ENCODE measurements at regions not wholly inside any gene's neighbourhood (a gene's known extent, or its start where the extent isn't known, plus 50 kb on each side); places are given as distances from the start of the nearest gene placed in this dataset.

DNA sequence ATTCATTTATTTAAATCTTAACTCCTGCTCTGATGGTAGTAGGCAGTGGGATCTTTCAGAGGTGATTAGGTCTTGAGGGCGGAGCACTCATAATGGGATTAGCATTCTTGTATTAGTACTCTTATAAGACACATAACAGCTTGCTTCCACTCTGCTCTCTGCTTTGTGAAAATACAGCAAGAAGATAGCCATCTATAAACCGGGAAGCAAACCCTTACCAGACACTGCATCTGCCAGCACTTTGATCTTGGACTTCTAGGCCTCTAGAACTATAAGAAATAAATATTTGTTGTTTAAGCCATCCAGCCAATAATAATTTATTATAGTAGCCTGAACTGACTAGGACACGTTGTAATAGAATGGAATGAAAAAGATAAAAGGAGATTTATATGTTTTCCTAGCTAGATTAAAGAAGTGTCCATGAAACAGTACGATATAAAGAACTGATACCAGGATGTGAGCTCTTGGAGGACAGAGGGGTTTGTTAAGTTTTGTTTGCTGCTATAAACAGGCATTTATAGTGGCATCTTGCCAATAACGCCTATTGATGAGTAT is 869.9 kb downstream of the MRPL39 start:
- no peak for DNase-seq (ENCODE audit: low read depth, low spot score)

DNA sequence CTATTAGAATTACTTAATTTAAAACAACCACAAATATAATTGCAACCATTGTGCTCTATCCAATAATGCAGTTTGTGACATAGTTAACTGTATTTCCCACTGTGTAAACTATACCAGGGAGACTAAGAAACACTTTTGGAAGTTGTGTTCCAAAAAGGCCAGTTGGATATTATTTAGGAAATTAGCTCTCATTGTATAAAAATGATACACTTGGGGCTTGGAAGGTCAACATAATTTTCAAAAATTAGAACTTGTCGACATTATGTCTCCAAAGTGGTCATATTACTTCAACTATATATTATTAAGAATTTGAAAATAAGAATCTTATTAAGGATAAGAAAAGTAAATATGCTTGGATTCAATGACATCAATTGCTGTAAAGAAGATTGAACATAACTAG is 876.6 kb downstream of the MRPL39 start:
- no peak for DNase-seq (ENCODE audit: low read depth, low spot score)

DNA sequence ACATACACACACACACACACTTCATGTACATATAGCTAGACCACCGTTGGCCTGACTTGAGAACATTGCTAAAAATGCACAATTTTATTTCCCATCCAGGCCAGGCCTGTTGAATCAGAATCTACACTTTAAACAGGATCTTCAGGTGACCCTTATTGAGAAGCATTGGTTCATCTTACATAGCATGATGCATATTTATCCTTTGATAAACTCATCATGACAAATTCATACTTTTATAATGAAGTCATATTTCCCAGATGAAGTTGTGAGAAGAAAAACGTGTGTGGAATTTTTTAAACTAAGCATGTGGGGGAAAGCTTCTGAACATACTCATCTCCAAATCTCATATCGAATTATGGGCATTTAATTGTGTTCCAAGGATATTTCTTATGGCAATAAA is 877.7 kb downstream of the MRPL39 start:
- no peak for DNase-seq (ENCODE audit: low read depth, low spot score)

DNA sequence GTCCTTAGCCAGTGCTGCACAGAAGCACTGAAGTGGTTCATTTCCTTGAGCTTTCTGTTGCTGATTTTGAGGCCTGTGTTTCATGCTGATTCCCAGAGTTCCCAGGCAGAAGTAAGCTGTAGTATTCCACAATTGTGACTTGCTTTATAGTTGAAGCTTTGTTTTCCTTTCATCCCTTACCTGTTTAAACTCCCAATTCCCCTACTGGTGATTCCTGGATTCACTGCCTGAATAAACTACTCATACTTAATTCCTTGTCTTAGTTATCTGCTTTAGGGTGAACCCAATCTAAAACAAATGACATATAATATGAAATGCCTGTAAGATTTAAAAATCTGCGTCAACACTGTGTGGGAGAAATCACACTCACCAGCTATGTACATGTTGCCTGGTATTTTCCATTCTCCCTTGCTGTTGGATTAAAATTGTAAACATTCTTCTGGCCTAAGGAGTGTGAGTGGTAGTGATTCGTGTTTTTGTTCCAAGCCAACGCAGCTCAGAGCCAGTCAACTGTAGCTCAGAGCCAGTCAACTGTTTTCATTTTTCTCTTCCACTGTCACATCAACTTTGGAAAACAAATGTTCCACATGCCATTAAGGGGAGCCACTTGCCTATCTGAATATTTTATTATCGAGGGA is 879.4 kb downstream of the MRPL39 start:
- peak; percentile 25 for DNase-seq (ENCODE audit: low read depth, low spot score)

DNA sequence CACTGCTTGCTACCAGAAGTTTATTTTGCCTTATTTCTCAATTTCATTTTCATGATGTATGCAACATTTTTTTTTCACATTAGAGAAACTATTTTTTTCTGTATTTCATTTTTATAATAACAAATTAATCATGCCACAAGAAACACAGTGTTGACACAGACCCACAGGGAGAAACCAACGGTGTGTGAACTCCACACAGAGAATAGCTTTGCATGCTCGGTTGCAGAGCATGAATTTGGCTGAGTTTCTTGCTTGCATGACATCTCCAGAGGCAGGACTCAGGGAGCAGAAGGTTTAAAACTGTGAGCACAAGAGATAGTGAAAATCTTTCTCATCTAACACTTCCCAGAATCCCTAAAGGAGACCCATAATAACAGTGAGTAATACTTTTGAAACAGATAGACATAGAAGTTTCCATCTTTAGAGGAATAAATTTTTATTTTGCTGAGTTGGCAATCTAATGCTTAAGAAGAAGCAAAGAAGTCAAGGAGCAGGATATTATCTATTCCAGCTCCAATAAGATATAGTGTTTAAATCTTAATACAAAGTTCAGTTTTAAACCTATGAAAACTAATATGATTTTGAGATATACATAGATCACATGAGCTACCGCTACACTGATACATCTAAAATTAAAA is 890.9 kb downstream of the MRPL39 start:
- peak; percentile 41 for DNase-seq (ENCODE audit: low read depth, low spot score)

DNA sequence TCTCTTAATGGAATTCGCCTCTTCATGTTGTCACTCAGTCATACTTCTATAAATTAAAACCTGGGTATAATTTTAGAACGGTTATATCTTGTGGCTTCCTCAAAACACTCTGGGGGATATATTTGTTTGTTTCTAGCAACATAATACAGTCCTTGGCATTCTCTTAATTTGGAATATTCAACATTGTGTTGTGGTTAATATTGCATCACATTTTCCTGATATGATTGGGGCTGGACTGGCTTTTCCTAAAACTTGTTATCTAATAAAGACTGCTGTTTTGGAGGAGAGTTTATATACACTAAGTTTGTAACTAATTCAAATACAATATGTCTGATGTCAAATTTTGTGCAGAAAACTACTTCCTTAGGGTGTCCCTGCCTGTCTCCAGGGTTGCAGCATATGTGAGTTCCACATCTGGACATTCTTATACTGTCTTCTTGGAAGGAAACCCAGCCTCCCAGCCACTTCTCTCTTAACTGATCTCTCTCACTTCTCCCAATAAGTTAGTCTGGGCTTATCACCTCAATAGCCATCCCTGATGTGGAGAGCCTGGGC is 892.6 kb downstream of the MRPL39 start:
- no peak for DNase-seq (ENCODE audit: low read depth, low spot score)

DNA sequence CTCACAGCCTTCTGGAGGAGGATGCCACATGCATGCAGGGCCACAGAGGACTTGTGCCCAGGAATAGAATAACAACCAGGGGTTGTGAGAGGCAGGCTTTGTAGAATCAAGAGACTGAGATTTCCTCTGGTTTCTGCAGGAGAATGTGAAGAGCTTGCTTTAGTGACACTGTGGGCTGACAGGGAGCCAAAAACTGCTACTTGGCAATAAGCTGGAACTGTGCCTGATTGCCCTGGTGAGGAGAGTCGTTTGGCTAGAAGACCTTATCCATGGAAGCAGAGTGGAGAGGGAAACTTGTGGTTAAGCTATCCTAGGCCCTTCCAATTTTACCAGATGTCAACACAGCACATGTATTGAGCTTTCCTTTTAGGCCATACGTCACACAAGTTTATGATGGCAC is 902.1 kb downstream of the MRPL39 start:
- DNase-seq (ENCODE audit: low read depth, low spot score) = peak; percentile 11

DNA sequence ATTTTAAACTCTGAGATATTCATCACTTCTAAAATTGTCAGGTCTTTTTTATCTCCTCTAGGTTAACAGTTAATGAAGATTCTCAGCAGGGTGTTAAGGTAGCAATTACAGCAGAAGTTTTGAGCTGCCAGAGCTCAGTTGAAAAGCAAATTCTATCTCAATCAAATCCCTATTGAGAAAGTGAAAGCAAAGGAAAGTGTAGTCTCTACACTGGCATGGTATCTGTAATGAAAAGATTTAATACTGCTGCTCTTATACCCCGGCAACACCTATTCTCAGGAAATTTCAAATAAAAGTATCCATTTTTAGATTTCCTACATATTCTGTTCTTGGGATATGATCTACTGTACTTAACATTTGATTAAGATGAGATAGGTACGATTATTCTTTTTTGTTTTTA is 913.5 kb downstream of the MRPL39 start:
- DNase-seq (ENCODE audit: low read depth, low spot score) = peak; percentile 15

DNA sequence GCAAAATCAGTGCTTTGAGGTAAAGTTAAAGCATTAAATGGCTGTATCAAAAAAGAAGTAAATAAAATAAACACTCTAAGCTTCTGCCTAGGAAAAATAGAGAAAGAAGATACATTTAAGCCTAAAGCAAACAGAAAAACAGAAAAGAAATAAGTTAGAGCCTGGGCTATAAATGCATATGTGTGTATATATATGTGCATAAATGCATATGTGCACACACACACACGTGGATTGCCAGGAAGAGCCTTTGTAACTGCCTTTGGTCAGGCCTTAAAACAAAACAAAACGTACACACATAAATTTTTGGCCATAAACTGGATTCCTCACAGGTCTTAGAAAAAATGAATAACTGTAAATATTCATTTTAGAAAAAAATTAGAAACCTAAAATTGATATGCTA is 925.8 kb downstream of the MRPL39 start:
- no peak for DNase-seq (ENCODE audit: low read depth, low spot score)

DNA sequence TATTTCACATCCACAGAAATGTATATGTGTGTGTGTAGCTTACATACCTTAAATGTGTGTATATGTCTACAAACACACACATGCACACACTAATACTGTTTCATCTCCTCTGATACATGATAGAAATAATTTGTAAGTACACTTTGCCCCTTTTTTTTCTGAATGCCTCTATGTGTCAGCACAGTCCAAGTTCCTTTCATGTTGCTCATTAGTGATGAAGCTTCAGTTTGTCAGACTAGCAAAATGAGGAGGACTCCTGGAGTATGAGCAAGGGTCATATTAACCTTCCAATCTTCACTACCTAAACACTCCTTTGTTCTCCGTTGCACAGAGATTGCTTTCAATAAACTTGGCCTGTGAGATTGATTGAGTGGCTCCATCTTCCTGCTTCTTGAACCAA is 935.4 kb downstream of the MRPL39 start:
- DNase-seq (ENCODE audit: low read depth, low spot score) = no peak

DNA sequence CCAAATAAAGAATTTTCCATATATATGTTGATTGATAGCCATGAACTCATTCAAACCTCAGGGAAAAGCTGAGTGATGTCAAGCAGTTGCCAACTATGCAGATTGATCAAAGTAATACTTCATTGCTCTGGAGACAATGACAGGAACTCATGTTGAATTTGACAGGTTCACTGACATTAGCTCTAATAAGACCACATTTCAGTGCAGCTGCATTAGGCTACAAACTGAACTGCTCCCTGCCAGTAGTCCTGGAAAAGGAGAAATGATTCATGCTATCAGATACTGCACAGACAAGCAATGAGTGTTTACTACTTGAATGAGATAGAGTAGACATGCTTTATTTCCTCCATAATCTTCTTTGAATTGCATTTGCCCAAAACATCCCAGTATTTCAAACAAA is 948.4 kb downstream of the MRPL39 start:
- no peak for DNase-seq (ENCODE audit: low read depth, low spot score)

DNA sequence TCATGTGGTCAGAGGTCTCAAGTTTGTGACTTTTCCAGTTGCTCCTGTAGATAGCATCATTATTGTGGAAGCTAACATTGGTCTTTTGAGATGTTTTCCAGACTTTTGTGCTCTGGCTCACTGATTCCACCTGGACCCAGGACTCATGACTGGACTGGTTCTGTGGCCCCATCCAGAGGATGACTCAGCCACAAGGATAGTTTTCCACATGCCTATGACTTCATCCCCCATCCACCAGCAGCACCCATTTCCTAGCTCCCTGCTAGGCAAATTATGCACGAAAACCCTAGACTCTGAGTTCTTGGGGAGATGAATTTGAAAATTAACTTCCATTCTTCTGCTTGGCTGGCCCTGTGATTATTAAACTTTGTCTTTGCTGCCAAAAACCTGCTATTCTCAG is 949.3 kb downstream of the MRPL39 start:
- no peak for DNase-seq (ENCODE audit: low read depth, low spot score)

DNA sequence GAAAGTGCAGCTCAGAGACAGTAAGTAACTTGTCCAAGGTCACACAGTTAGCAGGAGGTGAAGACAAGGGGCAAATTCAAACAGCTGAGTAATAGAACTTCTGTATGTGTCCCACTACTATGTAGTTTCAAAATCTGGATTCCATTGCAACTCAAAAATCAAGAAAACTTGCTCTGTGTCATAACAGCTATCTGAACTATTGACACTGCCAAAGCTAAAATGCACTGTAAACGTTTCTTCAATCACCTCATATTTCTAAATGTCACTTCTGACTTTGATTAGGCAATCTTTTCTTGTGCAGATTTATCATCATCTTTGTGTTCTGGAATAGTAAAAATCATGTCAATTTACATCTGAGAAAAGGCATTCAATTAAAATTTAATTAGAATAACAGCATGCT is 957.6 kb downstream of the MRPL39 start:
- DNase-seq (ENCODE audit: low read depth, low spot score) = no peak

DNA sequence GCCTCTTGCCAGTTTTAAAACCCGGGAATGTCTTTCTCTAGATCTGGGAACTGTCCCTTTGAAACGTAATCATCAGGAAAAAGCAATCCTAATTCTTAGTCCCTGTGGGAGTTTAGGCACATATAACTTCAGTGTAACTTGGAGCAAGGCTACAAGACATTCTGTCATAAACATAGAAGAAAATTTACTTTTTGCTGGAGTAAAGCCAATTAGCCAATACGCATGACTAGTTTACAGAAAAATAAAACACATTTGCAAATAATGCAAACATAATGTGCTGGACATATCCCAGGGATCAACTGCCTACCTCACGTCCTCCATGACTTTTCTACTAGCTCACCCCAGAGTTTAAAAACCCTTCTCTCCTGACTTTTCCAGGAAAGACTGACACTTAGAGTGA is 970.6 kb downstream of the MRPL39 start:
- no peak for DNase-seq (ENCODE audit: low read depth, low spot score)

DNA sequence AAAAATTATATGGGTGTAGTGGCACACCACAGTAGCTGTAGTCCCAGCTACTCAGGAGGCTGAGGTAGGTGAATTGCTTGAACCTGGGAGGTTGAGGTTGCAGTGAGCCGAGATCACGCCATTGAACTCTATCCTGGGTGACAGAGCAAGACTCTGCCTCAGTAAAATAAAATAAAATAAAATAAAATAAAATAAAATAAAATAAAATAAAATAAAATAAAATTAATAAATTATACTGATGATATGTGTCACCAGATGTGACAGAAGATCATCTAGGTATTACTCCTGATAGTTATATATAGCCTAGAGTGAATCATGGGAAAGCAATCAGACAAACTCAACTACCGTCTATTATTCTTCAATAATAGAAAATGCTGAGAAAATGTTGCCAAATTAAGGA is 972.5 kb downstream of the MRPL39 start:
- DNase-seq (ENCODE audit: low read depth, low spot score) = no peak

DNA sequence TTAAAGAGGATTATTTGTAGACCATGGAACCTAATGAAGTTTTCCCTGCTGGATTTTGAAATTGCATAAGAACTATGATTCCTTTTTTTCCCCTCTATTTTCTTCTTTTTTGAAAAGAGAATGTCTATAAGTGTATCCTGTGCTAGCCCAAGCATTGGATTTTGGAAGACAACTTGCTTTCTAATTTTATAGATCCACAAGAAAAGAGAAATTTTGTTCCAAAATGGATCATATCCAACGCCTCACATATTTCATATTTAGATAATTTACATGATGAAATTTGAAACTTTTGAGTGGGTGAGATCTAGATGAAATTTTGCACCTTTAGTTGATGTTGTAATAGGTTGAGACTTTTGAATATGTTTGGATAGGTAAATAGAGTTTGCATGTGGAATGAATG is 978.7 kb downstream of the MRPL39 start:
- no peak for DNase-seq (ENCODE audit: low read depth, low spot score)

DNA sequence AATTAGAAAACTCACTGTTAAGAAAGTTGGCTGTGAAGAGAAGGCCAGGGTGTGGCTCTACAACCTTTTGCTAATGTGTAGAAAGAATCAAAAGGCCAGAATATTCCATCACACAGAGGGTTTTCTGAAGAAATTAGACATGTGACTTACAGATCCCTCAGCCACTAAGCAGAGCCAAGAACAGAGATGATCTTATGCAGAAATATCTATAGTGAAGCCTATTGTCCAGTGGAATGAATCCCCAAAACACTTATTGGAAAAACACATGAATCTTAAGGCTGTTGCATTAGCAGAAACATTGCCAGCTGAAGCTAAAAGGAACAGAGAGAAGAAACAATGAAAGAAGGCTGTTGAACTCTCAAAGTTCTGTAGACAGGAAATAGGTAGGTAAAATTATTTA is 979.2 kb downstream of the MRPL39 start:
- DNase-seq (ENCODE audit: low read depth, low spot score) = no peak

DNA sequence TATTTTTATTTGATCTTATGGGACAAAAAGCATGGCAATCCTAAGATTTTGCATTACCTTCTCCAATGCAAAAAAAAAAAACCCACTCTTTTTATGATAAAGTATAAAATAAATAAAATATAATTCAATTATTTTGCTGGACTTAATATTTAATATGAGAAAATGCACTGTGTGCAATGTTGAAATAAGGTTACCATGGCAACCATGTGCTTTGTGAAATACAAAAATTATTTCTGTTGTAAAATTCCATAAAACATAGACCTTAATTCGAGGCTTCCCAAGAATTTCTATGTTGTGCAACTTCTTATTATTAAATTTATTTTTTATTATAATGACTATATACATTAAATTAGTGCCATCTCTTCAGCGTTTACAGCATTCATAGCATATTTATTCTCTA is 989.5 kb downstream of the MRPL39 start:
- no peak for DNase-seq (ENCODE audit: low read depth, low spot score)

DNA sequence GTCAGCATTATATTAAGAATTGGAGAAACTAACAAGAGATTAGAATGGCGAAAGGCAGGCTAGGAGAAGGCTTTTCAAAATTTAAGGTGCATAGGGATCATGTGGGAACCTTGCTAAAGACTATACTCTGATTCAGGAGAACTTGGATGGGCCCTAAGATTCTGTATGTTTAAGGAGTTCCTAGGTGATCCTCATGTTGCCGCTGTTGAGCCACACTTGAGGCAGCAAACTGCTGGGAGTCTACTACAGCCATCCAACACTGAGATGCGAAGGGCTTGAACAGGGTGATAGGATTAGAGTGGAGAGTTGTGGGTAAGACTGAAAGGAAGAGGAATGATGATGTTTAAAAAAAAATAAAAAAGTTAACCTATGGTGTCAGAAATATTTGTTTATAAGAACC is 1013.2 kb downstream of the MRPL39 start:
- DNase-seq (ENCODE audit: low read depth, low spot score) = no peak

DNA sequence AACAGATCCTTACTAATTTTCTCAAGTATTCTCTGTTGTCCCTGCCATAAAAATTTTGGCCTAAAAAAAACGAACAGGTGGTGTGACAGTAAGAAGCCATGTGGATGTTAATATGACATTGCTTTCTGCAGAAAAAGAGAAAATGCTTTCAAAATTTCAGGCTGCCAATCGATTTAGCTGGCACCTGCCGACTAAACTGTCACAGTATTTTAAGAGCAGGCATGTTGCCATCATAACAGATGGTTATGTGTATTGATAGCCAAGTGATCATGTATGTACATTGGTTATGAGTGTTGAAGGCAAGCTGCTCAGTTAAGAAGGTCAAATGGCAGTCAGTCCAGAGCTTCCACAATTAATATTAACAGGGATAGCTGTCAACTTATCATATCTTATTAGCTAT is 1017.0 kb downstream of the MRPL39 start:
- no peak for DNase-seq (ENCODE audit: low read depth, low spot score)

DNA sequence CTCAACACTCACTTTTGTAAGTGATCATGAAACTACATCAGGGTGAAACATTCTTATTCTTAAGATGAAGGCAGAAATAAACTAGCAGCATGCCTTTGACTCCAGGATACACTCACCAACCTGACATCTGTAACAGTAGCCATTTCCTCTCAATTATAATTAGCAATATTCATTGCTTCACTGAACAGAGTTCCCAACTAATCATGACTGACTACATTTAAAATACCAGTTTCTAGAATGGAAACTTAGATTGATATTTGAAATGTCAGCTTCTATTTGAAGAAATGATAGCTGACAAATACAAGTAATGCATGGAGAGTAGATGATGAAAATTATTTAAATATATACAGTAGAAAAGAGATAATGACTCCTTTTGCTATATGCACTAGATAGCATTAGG is 1023.8 kb downstream of the MRPL39 start:
- DNase-seq (ENCODE audit: low read depth, low spot score) = no peak

DNA sequence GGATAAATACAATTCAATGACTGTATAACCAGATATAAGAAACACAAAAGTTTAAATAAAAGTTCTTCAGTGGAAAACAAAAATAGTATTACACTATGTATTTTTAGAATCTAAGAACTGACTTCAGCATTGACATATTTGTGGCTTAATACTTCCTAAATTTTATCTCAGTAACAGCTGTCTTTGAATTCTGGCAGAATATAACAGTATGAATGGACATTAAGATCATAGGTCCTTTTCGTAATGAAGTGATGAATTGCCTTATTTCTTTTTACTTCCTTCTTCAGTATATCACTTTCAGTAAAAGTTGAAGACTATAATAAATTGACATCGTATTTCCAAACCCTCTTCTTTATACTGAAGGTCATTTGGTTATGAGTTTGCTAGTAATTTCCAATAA is 1030.0 kb downstream of the MRPL39 start:
- no peak for DNase-seq (ENCODE audit: low read depth, low spot score)

DNA sequence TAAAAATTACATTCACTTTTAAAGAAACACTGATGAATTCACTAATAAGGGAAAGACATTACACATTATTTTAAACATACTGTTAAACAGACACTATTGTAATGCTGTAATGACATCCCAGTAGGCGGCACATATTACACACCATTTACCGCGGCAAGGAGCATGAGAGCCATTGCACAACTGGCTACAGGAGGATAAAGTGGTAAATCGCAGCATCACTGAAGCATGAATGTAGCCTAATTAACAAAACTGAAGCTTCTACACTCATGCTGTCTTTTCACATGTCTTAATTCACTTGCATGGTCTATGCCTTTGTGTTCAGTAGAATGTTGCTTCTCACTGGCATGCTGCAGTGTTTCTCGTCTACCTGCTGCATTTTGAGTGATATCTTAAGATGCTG is 1046.0 kb downstream of the MRPL39 start:
- DNase-seq (ENCODE audit: low read depth, low spot score) = no peak
